HepG2 (cell line): ENCODE measurements at regions not wholly inside any gene's neighbourhood (a gene's known extent, or its start where the extent isn't known, plus 50 kb on each side); places are given as distances from the start of the nearest gene placed in this dataset.

Source experiments
- ATAC-seq: fragments of 200-7000 bp; cut with Tn5 transposase; 3 replicates; pipeline ENCODE4 v1.9.1; 2020; ENCODE audit warnings: mild to moderate bottlenecking, moderate library complexity
- BruUV-seq: library from RNA; stranded (reverse); fragments of 400-500 nt; replicated peaks from 2 replicates; lab custom pipeline; 2021; lab: Mats Ljungman, UMichigan
- CTCF ChIA-PET: fragments of 300-600 bp; formaldehyde crosslinking; extraction: SDS; loops from one replicate; lab custom pipeline; 2021; ENCODE audit warnings: low total read pairs, inconsistent platforms, low intra/inter-chr PET ratio; lab: Yijun Ruan, JAX
- POLR2A ChIA-PET: fragments of 350-600 bp; sonication (Branson Sonifier 250); formaldehyde crosslinking; loops from one replicate; lab custom pipeline; 2020; ENCODE audit warnings: antibody characterized with exemption, inconsistent platforms; lab: Yijun Ruan, JAX
- DNase-seq: peaks from one replicate; pipeline ENCODE4 v3.0.0-alpha.2; 2015; ENCODE audit warnings: low spot score
- FAIRE-seq: peaks from 3 replicates; lab custom pipeline; 2011; peaks lifted over from hg19 to GRCh38; lab: Jason Lieb, UNC
- H2AFZ ChIP-seq: one replicate; pipeline ENCODE4 v1.6.1; 2011; ENCODE audit warnings: low read length, inconsistent platforms
- H3K27ac ChIP-seq: fragments of 300-600 bp; 3 replicates; pipeline ENCODE4 v1.8.0; 2011; ENCODE audit warnings: mixed run types, mild to moderate bottlenecking, mixed read lengths, low read length, inconsistent platforms; ENCODE audit not compliant: insufficient read depth; ENCODE audit errors: extremely low read length
- H3K27me3 ChIP-seq, 2 experiments: fragments of 200-600 bp in 1 of 2; 2 replicates in 1 of 2; 3 replicates in 1 of 2; pipeline versions ENCODE4 v1.6.0 to v1.8.0; 2011; ENCODE audit warnings: low read length in 2 of 2, mild to moderate bottlenecking in 2 of 2, moderate library complexity in 2 of 2, inconsistent platforms in 1 of 2; ENCODE audit not compliant: insufficient read depth in 2 of 2, control insufficient read depth in 1 of 2
- H3K36me3 ChIP-seq, 2 experiments: fragments of 200-600 bp in 1 of 2; replicated peaks in 1 of 2; 2 replicates in 1 of 2; 3 replicates in 1 of 2; pipeline versions ENCODE4 v1.5.1 to v1.8.0; 2011; ENCODE audit warnings: low read length in 2 of 2, inconsistent platforms in 1 of 2; ENCODE audit not compliant: insufficient read depth in 2 of 2, control insufficient read depth in 1 of 2
- H3K4me1 ChIP-seq: 2 replicates; pipeline ENCODE4 v1.5.1; 2012; ENCODE audit warnings: low read length, inconsistent platforms; ENCODE audit not compliant: insufficient read depth
- H3K4me2 ChIP-seq: 2 replicates; pipeline ENCODE4 v1.6.0; 2011; ENCODE audit warnings: low read depth, low read length, inconsistent platforms
- H3K4me3 ChIP-seq, 3 experiments: fragments of 200-600 bp in 1 of 3; sonication (generic), shearing (Covaris generic) in 1 of 3; replicated peaks in 1 of 3; 2 replicates each; pipeline ENCODE4 v1.5.1; 2011 to 2016; ENCODE audit warnings: low read length in 3 of 3, inconsistent platforms in 2 of 3, low read depth in 2 of 3, mild to moderate bottlenecking in 2 of 3, control low read depth in 1 of 3, mixed read lengths in 1 of 3; ENCODE audit not compliant: insufficient read depth in 1 of 3
- H3K79me2 ChIP-seq: one replicate; pipeline ENCODE4 v1.6.1; 2011; ENCODE audit warnings: low read length, inconsistent platforms; ENCODE audit not compliant: insufficient read depth
- H3K9ac ChIP-seq: 2 replicates; pipeline ENCODE4 v1.6.0; 2011; ENCODE audit warnings: mild to moderate bottlenecking, low read depth, low read length, inconsistent platforms; ENCODE audit not compliant: insufficient read depth
- H3K9me3 ChIP-seq: 2 replicates; pipeline ENCODE4 v1.5.1; 2012; ENCODE audit warnings: mild to moderate bottlenecking, low read length
- H4K20me1 ChIP-seq: 2 replicates; pipeline ENCODE4 v1.6.0; 2011; ENCODE audit warnings: inconsistent platforms, mild to moderate bottlenecking, low read length, moderate library complexity; ENCODE audit not compliant: insufficient read depth
- HNRNPL ChIP-seq: fragments of 200-400 bp; formaldehyde crosslinking; IDR thresholded peaks from 2 replicates; pipeline ENCODE4 v1.6.1; 2017; ENCODE audit warnings: mild to moderate bottlenecking, low read depth, low read length
- HOXA7 ChIP-seq: sonication (generic); formaldehyde crosslinking; IDR thresholded peaks from 2 replicates; pipeline ENCODE4 v1.8.1; 2022; ENCODE audit warnings: mild to moderate bottlenecking, missing genetic modification reagents, moderate library complexity
- HOXA9 ChIP-seq: sonication (generic); formaldehyde crosslinking; IDR thresholded peaks from 2 replicates; pipeline ENCODE4 v1.8.1; 2022; ENCODE audit warnings: missing genetic modification reagents, mild to moderate bottlenecking, moderate library complexity, borderline replicate concordance
- NCOA1 ChIP-seq: sonication (generic); formaldehyde crosslinking; IDR thresholded peaks from 2 replicates; pipeline ENCODE4 v1.9.0; 2021; ENCODE audit warnings: missing genetic modification reagents
- RXRA ChIP-seq: sonication (generic); formaldehyde crosslinking; IDR thresholded peaks from 2 replicates; pipeline ENCODE4 v1.5.1; 2020; ENCODE audit warnings: missing genetic modification reagents
- STAT5B ChIP-seq: sonication (generic); formaldehyde crosslinking; IDR thresholded peaks from 2 replicates; pipeline ENCODE4 v1.4.0; 2020; ENCODE audit warnings: missing genetic modification reagents
- ZNF724P ChIP-seq: sonication (generic); formaldehyde crosslinking; IDR thresholded peaks from 2 replicates; pipeline ENCODE4 v1.8.0; 2022; ENCODE audit warnings: missing genetic modification reagents, borderline replicate concordance
- ZNF792 ChIP-seq: IDR thresholded peaks from 2 replicates; pipeline ENCODE4 v1.6.1; 2016
- WGBS: methylation state at CpG from one replicate; pipeline ENCODE4 v1.1.6; 2017; ENCODE audit warnings: low lambda C conversion rate; 5-methylcytosine and 5-hydroxymethylcytosine counted together
- in situ Hi-C: cut with HindIII; loops from 2 replicates; pipeline ENCODE4 v1.10.0; 2017; ENCODE audit warnings: low pct_unique_long_range_greater_than_20kb; ENCODE audit not compliant: extremely low pct_ligation_motif_present
- intact Hi-C: fragments of 100-400 bp; cut with micrococcal nuclease; formaldehyde crosslinking; loops from one replicate; pipeline ENCODE4 v1.10.0; 2022; ENCODE audit not compliant: unreplicated experiment
- TF ChIP-seq, protein P1 (sequence below): sonication (generic); formaldehyde crosslinking; IDR thresholded peaks from 2 replicates; pipeline ENCODE4 v1.8.1; 2022; ENCODE audit warnings: low read depth, mild to moderate bottlenecking, missing genetic modification reagents
- TF ChIP-seq, protein P2 (sequence below): sonication (generic); formaldehyde crosslinking; IDR thresholded peaks from 2 replicates; pipeline ENCODE4 v1.5.1; 2020; ENCODE audit warnings: mild to moderate bottlenecking, missing genetic modification reagents, moderate library complexity
- TF ChIP-seq, protein P3 (sequence below): sonication (generic); formaldehyde crosslinking; IDR thresholded peaks from 2 replicates; pipeline ENCODE4 v1.4.0; 2020; ENCODE audit warnings: missing genetic modification reagents
- TF ChIP-seq, protein P4 (sequence below): IDR thresholded peaks from 2 replicates; pipeline ENCODE4 v1.6.1; 2016; ENCODE audit warnings: missing compliant biosample characterization, missing genetic modification reagents, borderline replicate concordance

DNA sequence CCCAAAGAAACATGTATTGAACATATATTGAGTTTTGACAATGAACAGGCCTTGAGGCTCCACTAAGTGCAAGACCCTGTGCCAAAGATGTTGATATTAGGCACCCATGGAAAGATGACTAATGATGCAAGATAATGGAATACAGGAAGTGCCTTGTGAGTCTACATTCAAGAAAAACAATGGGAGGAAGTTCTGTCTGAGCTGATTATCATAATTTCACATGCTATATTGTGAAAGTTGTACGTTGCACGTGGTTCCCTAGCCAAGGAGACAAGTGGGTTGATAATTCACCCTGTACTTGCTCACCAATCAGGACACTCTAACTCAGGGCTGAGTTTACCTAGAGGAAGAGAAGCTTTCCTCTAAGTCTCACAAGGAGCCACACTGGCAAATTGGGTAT is 186.9 kb upstream of the STAC start:
- in situ Hi-C loops (no loop called here), intact Hi-C loops (no loop called here)
- no peak overlapping the region for H2AFZ ChIP-seq
- H3K9me3 ChIP-seq, result no peaks in the 10 kb centered on the region; the same call in 1 of the 2 replicates
- no peaks in the 10 kb centered on the region for H3K79me2 ChIP-seq
- H3K9ac ChIP-seq, result no peak overlapping the region
- ATAC-seq, result no peak
- H3K36me3 ChIP-seq, result no peaks in the 10 kb centered on the region
- H3K4me2 ChIP-seq, result no peak overlapping the region
- no TSS peak for BruUV-seq
- 11% methylated on average over 2 of the region's 2 CpGs for WGBS
- no peak overlapping the region for H3K4me3 ChIP-seq
- H3K27me3 ChIP-seq, result no peaks in the 10 kb centered on the region
- H3K27ac ChIP-seq, result no peak overlapping the region
- no peak for DNase-seq
- POLR2A ChIA-PET, result no interaction called here
- no peaks in the 10 kb centered on the region for H4K20me1 ChIP-seq
- no peak for FAIRE-seq
- no peaks in the 10 kb centered on the region for H3K4me1 ChIP-seq
- CTCF ChIA-PET, result no interaction called here
- no peak for TF ChIP-seq ZNF792 (CRISPR knock-in tag)
- TF ChIP-seq, protein P1, sequence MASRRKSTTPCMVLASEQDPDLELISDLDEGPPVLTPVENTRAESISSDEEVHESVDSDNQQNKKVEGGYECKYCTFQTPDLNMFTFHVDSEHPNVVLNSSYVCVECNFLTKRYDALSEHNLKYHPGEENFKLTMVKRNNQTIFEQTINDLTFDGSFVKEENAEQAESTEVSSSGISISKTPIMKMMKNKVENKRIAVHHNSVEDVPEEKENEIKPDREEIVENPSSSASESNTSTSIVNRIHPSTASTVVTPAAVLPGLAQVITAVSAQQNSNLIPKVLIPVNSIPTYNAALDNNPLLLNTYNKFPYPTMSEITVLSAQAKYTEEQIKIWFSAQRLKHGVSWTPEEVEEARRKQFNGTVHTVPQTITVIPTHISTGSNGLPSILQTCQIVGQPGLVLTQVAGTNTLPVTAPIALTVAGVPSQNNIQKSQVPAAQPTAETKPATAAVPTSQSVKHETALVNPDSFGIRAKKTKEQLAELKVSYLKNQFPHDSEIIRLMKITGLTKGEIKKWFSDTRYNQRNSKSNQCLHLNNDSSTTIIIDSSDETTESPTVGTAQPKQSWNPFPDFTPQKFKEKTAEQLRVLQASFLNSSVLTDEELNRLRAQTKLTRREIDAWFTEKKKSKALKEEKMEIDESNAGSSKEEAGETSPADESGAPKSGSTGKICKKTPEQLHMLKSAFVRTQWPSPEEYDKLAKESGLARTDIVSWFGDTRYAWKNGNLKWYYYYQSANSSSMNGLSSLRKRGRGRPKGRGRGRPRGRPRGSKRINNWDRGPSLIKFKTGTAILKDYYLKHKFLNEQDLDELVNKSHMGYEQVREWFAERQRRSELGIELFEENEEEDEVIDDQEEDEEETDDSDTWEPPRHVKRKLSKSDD (CRISPR knock-in tag), result no peak
- no peak for TF ChIP-seq STAT5B (CRISPR knock-in tag)
- no peak for TF ChIP-seq ZNF724P (CRISPR knock-in tag)
- no peak for TF ChIP-seq HOXA9 (CRISPR knock-in tag)
- TF ChIP-seq, protein P2, sequence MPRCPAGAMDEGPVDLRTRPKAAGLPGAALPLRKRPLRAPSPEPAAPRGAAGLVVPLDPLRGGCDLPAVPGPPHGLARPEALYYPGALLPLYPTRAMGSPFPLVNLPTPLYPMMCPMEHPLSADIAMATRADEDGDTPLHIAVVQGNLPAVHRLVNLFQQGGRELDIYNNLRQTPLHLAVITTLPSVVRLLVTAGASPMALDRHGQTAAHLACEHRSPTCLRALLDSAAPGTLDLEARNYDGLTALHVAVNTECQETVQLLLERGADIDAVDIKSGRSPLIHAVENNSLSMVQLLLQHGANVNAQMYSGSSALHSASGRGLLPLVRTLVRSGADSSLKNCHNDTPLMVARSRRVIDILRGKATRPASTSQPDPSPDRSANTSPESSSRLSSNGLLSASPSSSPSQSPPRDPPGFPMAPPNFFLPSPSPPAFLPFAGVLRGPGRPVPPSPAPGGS (CRISPR knock-in tag), result no peak
- TF ChIP-seq HOXA7, result no peak
- TF ChIP-seq NCOA1, result no peak
- TF ChIP-seq, protein P3, sequence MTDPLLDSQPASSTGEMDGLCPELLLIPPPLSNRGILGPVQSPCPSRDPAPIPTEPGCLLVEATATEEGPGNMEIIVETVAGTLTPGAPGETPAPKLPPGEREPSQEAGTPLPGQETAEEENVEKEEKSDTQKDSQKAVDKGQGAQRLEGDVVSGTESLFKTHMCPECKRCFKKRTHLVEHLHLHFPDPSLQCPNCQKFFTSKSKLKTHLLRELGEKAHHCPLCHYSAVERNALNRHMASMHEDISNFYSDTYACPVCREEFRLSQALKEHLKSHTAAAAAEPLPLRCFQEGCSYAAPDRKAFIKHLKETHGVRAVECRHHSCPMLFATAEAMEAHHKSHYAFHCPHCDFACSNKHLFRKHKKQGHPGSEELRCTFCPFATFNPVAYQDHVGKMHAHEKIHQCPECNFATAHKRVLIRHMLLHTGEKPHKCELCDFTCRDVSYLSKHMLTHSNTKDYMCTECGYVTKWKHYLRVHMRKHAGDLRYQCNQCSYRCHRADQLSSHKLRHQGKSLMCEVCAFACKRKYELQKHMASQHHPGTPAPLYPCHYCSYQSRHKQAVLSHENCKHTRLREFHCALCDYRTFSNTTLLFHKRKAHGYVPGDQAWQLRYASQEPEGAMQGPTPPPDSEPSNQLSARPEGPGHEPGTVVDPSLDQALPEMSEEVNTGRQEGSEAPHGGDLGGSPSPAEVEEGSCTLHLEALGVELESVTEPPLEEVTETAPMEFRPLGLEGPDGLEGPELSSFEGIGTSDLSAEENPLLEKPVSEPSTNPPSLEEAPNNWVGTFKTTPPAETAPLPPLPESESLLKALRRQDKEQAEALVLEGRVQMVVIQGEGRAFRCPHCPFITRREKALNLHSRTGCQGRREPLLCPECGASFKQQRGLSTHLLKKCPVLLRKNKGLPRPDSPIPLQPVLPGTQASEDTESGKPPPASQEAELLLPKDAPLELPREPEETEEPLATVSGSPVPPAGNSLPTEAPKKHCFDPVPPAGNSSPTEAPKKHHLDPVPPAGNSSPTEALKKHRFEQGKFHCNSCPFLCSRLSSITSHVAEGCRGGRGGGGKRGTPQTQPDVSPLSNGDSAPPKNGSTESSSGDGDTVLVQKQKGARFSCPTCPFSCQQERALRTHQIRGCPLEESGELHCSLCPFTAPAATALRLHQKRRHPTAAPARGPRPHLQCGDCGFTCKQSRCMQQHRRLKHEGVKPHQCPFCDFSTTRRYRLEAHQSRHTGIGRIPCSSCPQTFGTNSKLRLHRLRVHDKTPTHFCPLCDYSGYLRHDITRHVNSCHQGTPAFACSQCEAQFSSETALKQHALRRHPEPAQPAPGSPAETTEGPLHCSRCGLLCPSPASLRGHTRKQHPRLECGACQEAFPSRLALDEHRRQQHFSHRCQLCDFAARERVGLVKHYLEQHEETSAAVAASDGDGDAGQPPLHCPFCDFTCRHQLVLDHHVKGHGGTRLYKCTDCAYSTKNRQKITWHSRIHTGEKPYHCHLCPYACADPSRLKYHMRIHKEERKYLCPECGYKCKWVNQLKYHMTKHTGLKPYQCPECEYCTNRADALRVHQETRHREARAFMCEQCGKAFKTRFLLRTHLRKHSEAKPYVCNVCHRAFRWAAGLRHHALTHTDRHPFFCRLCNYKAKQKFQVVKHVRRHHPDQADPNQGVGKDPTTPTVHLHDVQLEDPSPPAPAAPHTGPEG (CRISPR knock-in tag), result no peak
- TF ChIP-seq RXRA, result no peak
- TF ChIP-seq, protein P4, sequence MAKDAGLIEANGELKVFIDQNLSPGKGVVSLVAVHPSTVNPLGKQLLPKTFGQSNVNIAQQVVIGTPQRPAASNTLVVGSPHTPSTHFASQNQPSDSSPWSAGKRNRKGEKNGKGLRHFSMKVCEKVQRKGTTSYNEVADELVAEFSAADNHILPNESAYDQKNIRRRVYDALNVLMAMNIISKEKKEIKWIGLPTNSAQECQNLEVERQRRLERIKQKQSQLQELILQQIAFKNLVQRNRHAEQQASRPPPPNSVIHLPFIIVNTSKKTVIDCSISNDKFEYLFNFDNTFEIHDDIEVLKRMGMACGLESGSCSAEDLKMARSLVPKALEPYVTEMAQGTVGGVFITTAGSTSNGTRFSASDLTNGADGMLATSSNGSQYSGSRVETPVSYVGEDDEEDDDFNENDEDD (CRISPR knock-in tag), result no peak
- TF ChIP-seq HNRNPL, result no peak
